ENCODE measurements at regions not wholly inside any gene's neighbourhood (a gene's known extent, or its start where the extent isn't known, plus 50 kb on each side); places are given as distances from the start of the nearest gene placed in this dataset.

- Histone ChIP-seq H4K20me1 (ENCODE audit: insufficient read depth, low read length) (no peaks in the 10 kb centered on the region), H3K27me3 (ENCODE audit: low read depth, low read length) (no peaks in the 10 kb centered on the region), H3K4me3 (ENCODE audit: low read length) (no peak overlapping the region), H2AFZ (ENCODE audit: low read depth, low read length) (no peak overlapping the region), H3K9ac (ENCODE audit: low read length) (no peak overlapping the region), H3K4me2 (ENCODE audit: low read length) (no peak overlapping the region), H3K79me2 (ENCODE audit: low read length) (no peaks in the 10 kb centered on the region), H3K36me3 (replicated peaks; ENCODE audit: low read depth, low read length) (no peaks in the 10 kb centered on the region), H3K9me3 (ENCODE audit: insufficient read depth, low read length) (no peaks in the 10 kb centered on the region), H3K27ac (ENCODE audit: low read length) (no peak overlapping the region), H3K4me1 (ENCODE audit: low read length) (no peaks in the 10 kb centered on the region)
- TF ChIP-seq EZH2phosphoT487 (IDR thresholded peaks at IDR 0.05; ENCODE audit: low read depth): no peak
- no peak for TF ChIP-seq CTCF (IDR thresholded peaks at IDR 0.05; ENCODE audit: low read depth, low read length)
Measured at GRCh38 chr1:199218065-199218464, 579.2 kb downstream of the PTPRC start.

- Histone ChIP-seq H3K9ac (ENCODE audit: low read length) (no peak overlapping the region), H3K4me1 (ENCODE audit: low read length) (no peaks in the 10 kb centered on the region), H2AFZ (ENCODE audit: low read depth, low read length) (no peak overlapping the region), H4K20me1 (ENCODE audit: insufficient read depth, low read length) (no peaks in the 10 kb centered on the region), H3K27ac (ENCODE audit: low read length) (no peak overlapping the region), H3K27me3 (ENCODE audit: low read depth, low read length) (no peaks in the 10 kb centered on the region), H3K4me2 (ENCODE audit: low read length) (no peak overlapping the region), H3K79me2 (ENCODE audit: low read length) (no peaks in the 10 kb centered on the region), H3K36me3 (replicated peaks; ENCODE audit: low read depth, low read length) (no peaks in the 10 kb centered on the region), H3K4me3 (ENCODE audit: low read length) (no peak overlapping the region), H3K9me3 (ENCODE audit: insufficient read depth, low read length) (no peaks in the 10 kb centered on the region)
- no peak for TF ChIP-seq CTCF (IDR thresholded peaks at IDR 0.05; ENCODE audit: low read depth, low read length)
- no peak for TF ChIP-seq EZH2phosphoT487 (IDR thresholded peaks at IDR 0.05; ENCODE audit: low read depth)
Measured at GRCh38 chr1:199218533-199218932, 579.7 kb downstream of the PTPRC start.

- Histone ChIP-seq H3K9ac (ENCODE audit: low read length) (no peak overlapping the region), H3K4me1 (ENCODE audit: low read length) (no peaks in the 10 kb centered on the region)
- TF ChIP-seq EZH2phosphoT487 (IDR thresholded peaks at IDR 0.05; ENCODE audit: low read depth): no peak
- no peak for TF ChIP-seq CTCF (IDR thresholded peaks at IDR 0.05; ENCODE audit: low read depth, low read length)
Measured at GRCh38 chr1:199220031-199220430, 581.2 kb downstream of the PTPRC start.

GRCh38 chr1:199221371-199222150 lies 582.7 kb downstream of the PTPRC start:
- H4K20me1 ChIP-seq (ENCODE audit: insufficient read depth, low read length): no peaks in the 10 kb centered on the region
- H3K79me2 ChIP-seq (ENCODE audit: low read length): no peaks in the 10 kb centered on the region
- no peak overlapping the region for H3K4me3 ChIP-seq (ENCODE audit: low read length)
- no peak overlapping the region for H3K27ac ChIP-seq (ENCODE audit: low read length)
- H3K36me3 ChIP-seq (replicated peaks; ENCODE audit: low read depth, low read length): no peaks in the 10 kb centered on the region
- H3K4me1 ChIP-seq (ENCODE audit: low read length): peaks cover 11% of the 10 kb centered on the region
- no peak overlapping the region for H3K4me2 ChIP-seq (ENCODE audit: low read length)
- no peak overlapping the region for H3K9ac ChIP-seq (ENCODE audit: low read length)
- H3K27me3 ChIP-seq (ENCODE audit: low read depth, low read length): no peaks in the 10 kb centered on the region
- no peak overlapping the region for H2AFZ ChIP-seq (ENCODE audit: low read depth, low read length)
- H3K9me3 ChIP-seq (ENCODE audit: insufficient read depth, low read length): no peaks in the 10 kb centered on the region
- peak; percentile 24 for TF ChIP-seq CTCF (IDR thresholded peaks at IDR 0.05; ENCODE audit: low read depth, low read length)
- TF ChIP-seq EZH2phosphoT487 (IDR thresholded peaks at IDR 0.05; ENCODE audit: low read depth): no peak

More at GRCh38 chr1:199220031-199220430, 581.2 kb downstream of the PTPRC start:
- Histone ChIP-seq H3K4me3 (ENCODE audit: low read length) (no peak overlapping the region), H3K9me3 (ENCODE audit: insufficient read depth, low read length) (no peaks in the 10 kb centered on the region), H3K27ac (ENCODE audit: low read length) (no peak overlapping the region), H3K36me3 (replicated peaks; ENCODE audit: low read depth, low read length) (no peaks in the 10 kb centered on the region), H3K27me3 (ENCODE audit: low read depth, low read length) (no peaks in the 10 kb centered on the region), H3K4me2 (ENCODE audit: low read length) (no peak overlapping the region), H2AFZ (ENCODE audit: low read depth, low read length) (no peak overlapping the region), H3K79me2 (ENCODE audit: low read length) (no peaks in the 10 kb centered on the region), H4K20me1 (ENCODE audit: insufficient read depth, low read length) (no peaks in the 10 kb centered on the region)

Data from OCI-LY3 (cell line).